GM21737 (cell line): ENCODE measurements at regions not wholly inside any gene's neighbourhood (a gene's known extent, or its start where the extent isn't known, plus 50 kb on each side); places are given as distances from the start of the nearest gene placed in this dataset.
A peak's percentile ranks its signal among the peaks of the same experiment; 100 is the strongest.
"Not testable (repeated sequence)": the region's sequence is repeated elsewhere in the genome, so short reads cannot be mapped to it uniquely, and the experiment has no call there.

Source experiments
- ATAC-seq: cut with Tn5 transposase; IDR thresholded peaks from one replicate; pipeline ENCODE4 v1.9.1; 2021; ENCODE audit warnings: mild to moderate bottlenecking, moderate library complexity; ENCODE audit not compliant: unreplicated experiment

DNA sequence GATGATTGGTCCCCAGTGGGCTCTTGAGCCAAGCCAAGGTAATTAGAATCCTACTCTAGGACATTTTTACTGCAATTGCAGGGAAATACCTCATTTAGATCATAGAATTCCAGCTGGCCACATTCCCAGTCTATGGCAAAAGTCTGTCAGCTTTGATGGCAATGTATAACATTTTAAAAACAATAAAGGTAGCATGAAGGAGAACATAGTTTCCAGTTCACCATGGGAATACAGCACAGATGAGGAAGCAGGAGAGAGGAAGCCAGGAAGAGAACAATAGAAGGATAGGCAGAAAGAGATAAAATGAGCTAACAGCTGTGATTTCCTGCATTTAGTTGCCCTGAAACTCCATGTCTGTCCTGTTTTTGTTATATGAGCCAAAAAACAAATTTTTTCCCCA is 897.3 kb upstream of the DDX18 start:
- no peak for ATAC-seq

GRCh38 chr2:116918574-116918973 is 895.9 kb upstream of the DDX18 start:
- ATAC-seq, result no peak

DNA sequence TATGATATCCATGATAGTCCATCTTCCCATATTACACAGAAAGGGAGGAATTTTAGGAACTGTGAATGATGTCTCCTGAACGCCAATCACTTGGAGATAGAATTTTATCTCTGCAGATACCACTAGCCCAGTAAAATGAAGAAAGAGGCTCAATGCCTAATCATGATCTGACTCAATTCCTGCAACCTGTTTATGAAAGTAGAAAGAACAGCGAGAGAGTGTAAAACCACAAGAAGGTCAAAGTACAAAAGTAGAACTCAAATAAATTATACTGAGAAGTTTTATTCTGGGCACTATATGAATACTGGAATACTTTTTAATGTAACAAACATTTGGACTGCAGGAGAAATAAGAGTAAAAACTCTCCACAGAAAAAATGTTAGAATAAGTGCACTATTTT is 892.1 kb upstream of the DDX18 start:
- no peak for ATAC-seq

- no peak for ATAC-seq
Observed at GRCh38 chr2:116924509-116924908, 890.0 kb upstream of the DDX18 start.

GRCh38 chr2:116935097-116935814 is 879.2 kb upstream of the DDX18 start:
- no peak for ATAC-seq

DNA sequence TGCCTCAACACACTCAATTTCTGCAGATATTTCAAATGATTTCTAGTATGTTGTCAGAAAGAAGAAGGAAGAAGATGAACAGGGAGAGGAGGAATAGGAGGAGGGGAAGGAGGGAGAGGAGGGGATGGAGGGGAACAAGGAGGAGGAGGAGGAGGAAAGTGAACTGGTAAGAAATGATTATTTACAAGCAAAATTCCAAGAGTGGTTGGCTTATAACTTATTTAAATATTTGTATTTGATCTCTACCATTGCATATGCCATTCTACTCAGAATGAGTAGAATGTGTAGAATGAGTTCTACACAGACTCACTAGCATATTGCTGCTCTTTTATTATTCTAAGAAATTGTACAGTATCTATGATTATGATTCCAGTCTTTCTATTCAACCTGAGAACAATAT is 866.2 kb upstream of the DDX18 start:
- ATAC-seq, result no peak

DNA sequence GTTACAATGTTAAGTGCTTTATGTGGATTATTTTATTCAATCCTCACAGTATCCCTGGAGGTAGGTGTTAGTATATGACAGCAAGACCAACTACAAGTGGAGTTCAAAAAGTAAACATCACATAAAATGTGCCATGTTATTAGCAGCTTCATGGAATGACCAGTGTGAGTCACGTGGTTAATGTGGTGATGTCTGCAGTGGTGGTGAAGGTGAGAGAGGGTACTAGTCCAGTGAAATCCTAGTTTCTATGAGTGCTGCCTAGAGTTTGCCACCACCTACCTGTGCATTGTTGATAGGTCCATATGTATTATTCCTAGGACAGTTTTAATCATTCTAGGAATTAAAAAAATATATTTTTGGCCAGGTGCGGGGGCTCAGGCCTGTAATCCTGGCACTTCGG is 865.2 kb upstream of the DDX18 start:
- no peak for ATAC-seq

GRCh38 chr2:116952254-116952653 is 862.2 kb upstream of the DDX18 start:
- ATAC-seq, result no peak

- no peak for ATAC-seq
Observed at GRCh38 chr2:116955646-116956045, 858.8 kb upstream of the DDX18 start.

DNA sequence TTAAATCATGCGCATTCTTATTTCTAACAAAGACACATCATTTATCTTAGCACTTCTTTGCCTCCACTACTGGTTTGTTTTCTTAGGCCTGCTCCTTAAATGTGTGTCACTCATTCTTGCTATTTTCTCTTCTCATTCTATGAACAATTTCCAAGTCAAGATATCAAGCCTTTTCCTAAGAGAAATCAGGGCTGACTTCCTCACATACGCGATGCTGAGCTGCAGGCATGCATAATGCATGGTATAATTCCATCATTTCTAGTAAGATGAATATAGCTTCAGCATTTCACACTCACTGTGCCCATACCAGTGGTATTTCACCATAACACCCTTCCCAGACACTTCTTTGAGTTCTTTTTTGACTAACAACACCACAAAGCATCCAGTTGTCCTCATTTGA is 838.9 kb upstream of the DDX18 start:
- ATAC-seq, result no peak

DNA sequence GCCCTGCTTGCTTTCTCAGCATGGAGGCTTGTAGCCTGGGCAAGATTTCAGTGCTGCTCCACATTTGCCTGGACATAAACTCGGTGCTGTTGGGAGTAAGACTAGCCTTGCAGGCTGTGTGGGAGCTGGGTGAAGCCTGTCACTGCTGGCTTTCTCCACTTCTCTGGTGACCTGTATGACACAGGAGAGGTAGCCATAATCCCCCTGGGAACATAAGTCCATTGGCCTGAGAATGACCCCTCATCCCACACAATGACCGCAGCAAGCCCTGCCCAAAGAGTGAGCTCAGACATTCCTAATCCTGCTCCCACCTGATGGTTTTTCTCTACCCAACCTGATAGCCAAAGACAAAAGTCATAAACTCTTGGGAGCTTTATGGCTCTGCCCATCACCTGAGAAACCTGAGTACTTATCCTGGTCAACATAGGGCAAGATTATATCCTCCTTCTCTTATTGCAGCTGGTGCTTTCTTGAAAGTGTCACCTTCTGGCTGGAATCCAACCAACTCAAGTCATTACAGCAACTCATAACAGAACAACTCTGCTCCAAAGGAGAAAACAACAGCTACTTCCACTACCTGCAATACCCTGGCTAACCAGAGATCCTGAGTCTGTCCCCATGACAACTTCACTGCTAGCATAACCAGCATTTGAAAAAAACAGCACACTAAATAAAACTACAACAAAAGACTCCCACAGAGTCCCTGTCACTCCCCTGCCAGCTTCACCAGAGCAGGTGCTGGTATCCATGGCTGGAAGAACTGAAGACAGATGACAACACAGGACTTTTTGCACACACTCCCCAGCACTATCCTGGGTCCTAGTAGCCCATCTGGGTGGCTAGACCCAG is 834.4 kb upstream of the DDX18 start:
- no peak for ATAC-seq

- ATAC-seq, result no peak
Observed at GRCh38 chr2:116987447-116987846, 827.0 kb upstream of the DDX18 start.

GRCh38 chr2:116988303-116988702 is 826.2 kb upstream of the DDX18 start:
- no peak for ATAC-seq

DNA sequence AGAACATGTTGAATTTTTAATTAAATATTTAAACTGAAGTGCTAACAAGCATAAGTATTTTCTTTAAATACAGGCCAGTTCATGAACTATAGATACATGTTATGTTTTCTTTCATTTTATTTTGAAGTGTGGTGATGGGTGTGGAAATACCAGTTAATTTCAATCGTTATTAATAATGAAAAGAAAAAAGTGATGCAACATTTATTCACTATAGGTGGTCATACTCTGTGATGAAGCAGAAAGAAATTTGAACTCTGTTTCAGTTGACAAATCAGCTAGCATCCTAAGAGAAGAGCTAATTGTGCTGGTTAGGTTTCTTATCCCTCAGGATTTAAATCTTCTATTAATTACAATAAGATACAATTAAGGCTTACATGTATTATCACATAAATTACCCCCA is 795.1 kb upstream of the DDX18 start:
- no peak for ATAC-seq

DNA sequence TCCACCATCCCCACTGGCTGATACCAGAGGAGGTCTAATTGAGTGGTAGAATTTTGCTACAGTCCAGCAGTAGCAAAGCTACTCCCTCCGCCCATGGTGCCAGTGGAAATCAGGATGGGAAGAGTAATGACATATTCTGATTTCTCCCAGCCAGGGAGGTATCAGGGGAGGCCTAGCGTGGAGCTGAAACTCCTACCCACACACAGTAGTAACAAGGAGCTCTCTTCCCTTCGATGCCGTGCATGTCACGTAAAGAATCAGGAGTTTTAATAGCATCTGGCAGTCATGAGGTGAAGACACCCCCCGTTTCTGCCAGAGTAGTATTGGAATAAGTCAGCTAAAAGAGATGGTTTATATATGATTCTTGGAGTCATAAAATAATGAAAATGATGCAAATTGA is 786.8 kb upstream of the DDX18 start:
- no peak for ATAC-seq

- not testable (repeated sequence) for ATAC-seq
Observed at GRCh38 chr2:117028708-117029107, 785.8 kb upstream of the DDX18 start.

DNA sequence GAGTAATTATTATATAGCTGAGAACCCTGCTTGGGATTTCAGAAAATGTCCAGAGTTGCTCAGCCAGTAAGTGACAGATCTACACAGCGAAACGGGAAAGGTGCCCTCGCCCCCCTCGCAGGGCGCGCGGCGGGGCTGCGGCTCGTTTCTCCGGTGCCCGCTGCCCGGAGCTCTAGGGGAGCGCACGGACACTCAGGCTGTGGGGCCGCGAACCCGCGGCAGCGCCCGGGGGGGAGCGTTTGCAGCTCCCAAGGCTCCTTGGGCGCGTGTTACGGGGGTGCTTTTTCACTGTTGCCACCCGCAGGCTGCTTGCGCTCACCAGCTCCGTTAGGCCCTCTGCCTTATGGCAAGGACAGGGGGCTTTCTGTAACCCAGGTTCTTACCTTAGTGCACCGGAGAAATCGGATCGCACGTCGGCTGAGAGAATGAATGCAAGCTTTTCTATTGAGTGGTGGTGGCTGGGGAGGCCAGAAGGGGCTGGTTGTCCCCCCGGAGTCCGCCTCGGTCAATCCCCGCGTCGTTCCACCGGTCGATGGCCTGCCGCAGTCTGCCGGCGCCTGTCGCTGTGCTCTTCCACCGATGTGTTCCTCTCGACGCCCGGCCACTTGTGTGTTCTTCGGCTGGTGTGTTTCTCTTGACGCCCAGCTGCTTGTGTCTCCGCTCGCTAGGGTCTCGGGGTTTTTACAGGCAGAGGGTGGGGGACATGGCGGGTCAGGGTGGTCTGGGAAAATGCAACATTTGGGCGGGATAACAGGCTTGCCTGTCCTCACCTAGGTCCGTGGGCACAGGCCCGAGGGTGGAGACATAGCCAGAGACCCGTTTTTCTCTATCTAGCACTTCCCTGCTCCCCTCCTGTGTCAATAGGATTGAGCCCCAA is 758.8 kb upstream of the DDX18 start:
- no peak for ATAC-seq

- no peak for ATAC-seq
Observed at GRCh38 chr2:117056376-117056748, 758.1 kb upstream of the DDX18 start.

DNA sequence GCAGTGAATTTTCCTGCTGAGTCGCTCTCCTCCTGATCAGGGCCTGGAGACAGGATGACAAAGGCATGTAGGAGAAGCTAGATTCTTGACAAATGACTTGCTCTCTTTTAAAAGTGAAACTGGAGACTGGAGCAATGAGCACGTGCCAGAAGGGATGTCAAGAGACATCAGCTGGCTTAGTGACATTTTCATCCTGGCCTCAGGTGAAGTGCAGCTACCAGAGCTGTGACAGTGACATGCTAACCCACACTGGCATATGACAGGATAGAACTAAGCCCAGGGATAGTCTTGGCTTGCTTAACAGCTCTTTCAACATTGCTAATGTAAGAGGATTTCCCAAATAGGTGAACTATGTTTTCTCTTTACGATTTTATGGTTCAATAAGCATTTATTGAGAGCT is 757.5 kb upstream of the DDX18 start:
- ATAC-seq, result no peak

- ATAC-seq, result peak; percentile 52
Observed at GRCh38 chr2:117058366-117058765, 756.1 kb upstream of the DDX18 start.

- no peak for ATAC-seq
Observed at GRCh38 chr2:117064021-117064420, 750.5 kb upstream of the DDX18 start.
